HG03558 (cell line): ENCODE measurements at regions not wholly inside any gene's neighbourhood (a gene's known extent, or its start where the extent isn't known, plus 50 kb on each side); places are given as distances from the start of the nearest gene placed in this dataset.

Experiments
- ATAC-seq: cut with Tn5 transposase; IDR thresholded peaks from one replicate; pipeline ENCODE4 v1.9.1; 2021; ENCODE audit warnings: moderate number of reproducible peaks; ENCODE audit not compliant: unreplicated experiment; ENCODE audit errors: extremely low read depth

- ATAC-seq = no peak
These were observed 57.2 kb upstream of the TAB2 start for GRCh38 chr6:149260214-149260874.

DNA sequence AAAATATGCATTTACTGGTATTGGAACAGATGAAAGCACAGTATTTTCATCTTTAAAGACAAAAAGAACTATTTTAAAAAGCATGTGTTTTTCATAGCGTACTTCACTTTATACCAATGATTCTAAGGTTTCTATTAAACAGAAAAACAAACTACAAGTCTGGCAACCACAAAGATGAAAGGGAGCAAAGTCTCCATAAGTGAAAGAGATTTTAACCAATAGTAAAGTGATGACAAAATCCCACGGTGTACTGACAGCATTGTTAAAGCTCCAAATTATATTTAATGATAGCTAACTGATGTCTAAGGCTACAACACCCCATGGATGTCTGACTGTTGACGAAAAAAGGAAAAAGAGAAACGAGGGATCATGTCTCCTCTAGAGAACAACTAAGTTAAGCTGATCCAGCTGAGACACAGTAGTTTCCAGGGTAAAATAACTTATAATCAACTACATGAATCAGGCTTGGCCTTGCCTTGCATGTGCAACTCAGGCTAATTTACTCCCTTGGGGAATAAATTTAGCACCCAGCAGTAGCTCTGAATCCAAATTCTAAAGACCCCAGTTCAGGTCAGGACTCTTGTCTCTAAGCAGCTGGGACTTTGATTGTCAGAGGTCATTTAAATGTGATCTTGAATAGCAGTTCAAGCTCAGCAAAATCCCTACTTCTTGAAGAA, 56.0 kb upstream of the TAB2 start:
- ATAC-seq = no peak

DNA sequence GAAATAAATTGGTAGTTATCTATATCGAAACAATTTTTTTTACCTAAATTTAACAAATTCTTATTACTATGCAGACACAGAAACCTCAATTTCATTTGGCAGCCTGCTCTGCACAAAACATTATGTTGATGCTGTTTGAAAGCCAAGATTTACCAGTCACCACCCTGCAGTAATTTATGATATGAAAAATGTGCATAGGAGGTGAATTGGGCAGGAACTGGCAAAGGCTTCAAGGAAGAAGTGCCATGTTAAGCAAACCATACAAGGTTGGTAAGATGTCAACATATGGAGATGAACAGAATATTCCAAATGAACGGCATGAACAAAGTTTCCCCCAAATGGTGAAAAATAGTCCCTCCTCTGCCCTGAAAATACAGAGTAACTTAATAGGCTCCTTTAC, 54.2 kb upstream of the TAB2 start:
- no peak for ATAC-seq

GRCh38 chr6:149264629-149265028, 52.9 kb upstream of the TAB2 start:
- no peak for ATAC-seq

- no peak for ATAC-seq
These were observed 51.6 kb upstream of the TAB2 start for GRCh38 chr6:149265945-149266344.

DNA sequence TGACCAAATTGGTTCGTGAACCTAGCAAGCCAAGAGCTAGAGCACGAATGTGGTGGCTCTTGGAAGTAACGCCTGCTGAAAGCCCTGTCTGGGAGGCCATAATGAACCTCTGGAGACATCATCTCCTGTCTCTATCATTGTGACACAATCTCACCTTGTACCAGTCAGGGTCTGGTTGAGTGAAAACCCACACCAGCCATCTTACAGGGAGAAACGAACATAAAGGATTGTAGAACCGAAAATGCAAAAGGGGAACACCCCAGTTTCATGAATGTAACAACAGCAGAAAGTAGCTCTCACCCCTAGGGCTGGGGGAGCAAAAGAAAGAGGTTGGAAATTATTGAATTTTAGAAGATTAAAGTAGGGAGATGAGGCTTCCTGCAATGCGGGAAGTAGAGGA, 50.9 kb upstream of the TAB2 start:
- ATAC-seq = peak; percentile 74

DNA sequence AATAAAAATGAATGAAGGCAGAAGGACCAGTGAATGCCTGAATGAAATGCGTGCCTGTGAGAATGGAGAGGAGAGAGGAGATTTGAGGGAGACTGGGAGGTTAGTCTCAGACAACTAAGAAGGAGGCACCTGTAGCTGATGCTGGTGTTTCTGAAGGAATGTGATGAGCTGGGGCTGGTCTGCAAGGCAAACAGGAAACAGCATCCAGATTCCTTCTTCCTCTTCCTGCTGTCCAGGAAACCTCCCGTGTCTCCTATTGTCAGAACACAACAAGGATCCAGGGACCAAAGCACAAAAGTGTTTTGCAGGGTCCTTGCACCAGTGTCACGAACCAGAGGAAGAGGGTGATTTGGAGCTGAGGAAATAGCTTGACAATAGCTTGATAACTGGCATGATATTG, 50.4 kb upstream of the TAB2 start:
- ATAC-seq = no peak

DNA sequence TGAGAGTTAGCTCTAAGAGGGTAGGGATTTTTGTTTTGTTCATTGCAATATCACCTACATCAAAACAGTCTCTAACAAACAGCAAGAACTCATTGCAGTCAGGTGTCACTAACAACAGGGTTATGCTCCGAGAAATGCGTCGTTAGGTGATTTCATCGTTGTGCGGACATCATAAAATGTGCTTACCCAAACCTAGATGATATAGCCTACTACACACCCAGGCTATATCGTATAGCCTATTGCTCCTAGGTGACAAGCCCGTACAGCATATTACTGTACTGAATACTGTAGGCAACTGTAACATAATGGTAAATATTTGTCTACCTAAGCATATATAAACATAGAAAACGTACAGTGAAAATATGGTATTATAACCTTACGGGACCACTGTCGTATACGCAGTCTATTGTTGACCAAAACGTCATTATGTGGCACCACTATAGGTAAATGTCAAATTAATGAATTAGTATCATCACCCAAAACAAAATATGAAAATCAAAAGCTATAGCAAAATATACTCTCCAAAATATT, 49.9 kb upstream of the TAB2 start:
- no peak for ATAC-seq
